ENCODE measurements at regions not wholly inside any gene's neighbourhood (a gene's known extent, or its start where the extent isn't known, plus 50 kb on each side); places are given as distances from the start of the nearest gene placed in this dataset.

DNA sequence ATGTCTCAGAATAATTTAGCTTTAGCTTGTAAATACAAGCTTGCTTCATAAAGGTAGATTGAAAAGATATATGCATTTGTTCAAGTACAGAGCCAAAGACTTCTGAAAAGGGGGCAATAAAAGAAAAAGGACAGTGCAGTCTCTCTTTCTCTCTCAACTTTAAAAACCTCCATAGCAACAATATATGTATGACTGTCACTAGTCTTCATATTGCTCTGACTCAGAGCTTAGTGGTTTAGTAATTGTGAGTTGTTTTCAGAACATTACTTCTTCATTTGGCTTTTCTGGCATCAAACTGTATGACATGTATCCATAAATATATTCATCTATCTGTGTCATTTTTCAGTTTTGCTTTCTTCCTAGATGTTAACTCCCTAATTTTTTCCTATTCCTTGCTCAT, 194.6 kb upstream of the KIF2A start:
- TF ChIP-seq, protein P1, sequence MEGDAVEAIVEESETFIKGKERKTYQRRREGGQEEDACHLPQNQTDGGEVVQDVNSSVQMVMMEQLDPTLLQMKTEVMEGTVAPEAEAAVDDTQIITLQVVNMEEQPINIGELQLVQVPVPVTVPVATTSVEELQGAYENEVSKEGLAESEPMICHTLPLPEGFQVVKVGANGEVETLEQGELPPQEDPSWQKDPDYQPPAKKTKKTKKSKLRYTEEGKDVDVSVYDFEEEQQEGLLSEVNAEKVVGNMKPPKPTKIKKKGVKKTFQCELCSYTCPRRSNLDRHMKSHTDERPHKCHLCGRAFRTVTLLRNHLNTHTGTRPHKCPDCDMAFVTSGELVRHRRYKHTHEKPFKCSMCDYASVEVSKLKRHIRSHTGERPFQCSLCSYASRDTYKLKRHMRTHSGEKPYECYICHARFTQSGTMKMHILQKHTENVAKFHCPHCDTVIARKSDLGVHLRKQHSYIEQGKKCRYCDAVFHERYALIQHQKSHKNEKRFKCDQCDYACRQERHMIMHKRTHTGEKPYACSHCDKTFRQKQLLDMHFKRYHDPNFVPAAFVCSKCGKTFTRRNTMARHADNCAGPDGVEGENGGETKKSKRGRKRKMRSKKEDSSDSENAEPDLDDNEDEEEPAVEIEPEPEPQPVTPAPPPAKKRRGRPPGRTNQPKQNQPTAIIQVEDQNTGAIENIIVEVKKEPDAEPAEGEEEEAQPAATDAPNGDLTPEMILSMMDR (IDR thresholded peaks at IDR 0.05), result no peak
- no peak for TF ChIP-seq POLR2A (IDR thresholded peaks at IDR 0.05)

Data from body of pancreas (tissue), 4 donors.